IPS-NIHi11 (cell line): ENCODE measurements at regions not wholly inside any gene's neighbourhood (a gene's known extent, or its start where the extent isn't known, plus 50 kb on each side); places are given as distances from the start of the nearest gene placed in this dataset.

ENCODE experiments used
- DNase-seq: peaks from one replicate; pipeline ENCODE4 v3.0.0; 2012; ENCODE audit warnings: mixed read lengths, low spot score

DNA sequence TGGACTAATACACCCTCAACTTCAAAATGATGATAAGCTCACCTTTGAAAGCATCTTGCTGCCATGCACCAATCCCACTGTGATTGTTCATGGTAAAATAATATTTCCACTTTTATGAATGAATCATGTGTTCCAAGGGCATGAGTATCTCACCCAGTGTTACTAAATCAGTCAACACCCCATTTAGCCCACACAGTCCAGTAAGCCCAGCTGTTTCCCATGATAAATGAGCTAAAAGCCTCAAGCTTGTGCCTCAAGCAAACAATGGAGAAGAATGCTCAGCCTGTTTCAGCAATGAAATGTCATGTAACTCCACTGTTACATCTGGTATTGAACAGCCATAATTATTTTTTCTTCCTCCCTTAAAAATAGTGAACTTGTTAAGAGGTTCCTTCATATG is 442.5 kb downstream of the XPNPEP1 start:
- no peak for DNase-seq

DNA sequence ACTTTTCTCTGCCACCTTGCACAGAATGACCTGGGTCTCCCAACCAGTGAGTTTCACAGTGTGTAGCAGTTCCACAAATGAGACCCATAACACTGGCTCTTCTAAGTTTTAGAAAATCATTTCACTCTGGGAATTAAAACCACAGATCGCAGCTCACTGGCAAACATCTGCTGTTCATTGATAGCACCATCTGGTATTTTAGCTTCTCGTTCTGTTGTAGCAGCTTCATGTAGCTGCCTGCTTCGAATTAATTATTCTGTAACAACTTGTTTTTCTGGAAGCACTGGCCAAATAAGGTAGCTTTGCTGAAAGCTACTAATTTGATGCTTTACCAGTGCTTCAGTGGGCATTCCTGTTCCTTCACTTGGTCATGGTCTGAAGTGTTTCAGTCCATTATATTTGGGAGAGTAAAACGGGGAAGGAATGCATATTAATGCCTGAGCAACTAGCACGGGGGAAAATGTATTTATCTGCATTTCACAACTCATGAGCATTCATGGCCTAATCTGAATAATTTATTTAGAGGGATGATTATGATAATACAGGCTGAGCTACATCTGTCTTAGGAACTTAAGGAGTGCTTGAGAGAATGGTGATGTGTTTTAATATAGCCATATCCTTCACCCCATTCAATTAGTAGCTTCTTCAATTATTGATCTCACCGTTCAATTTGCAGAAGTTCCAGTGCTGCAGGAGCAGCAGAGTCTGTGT is 447.4 kb downstream of the XPNPEP1 start:
- DNase-seq = no peak

DNA sequence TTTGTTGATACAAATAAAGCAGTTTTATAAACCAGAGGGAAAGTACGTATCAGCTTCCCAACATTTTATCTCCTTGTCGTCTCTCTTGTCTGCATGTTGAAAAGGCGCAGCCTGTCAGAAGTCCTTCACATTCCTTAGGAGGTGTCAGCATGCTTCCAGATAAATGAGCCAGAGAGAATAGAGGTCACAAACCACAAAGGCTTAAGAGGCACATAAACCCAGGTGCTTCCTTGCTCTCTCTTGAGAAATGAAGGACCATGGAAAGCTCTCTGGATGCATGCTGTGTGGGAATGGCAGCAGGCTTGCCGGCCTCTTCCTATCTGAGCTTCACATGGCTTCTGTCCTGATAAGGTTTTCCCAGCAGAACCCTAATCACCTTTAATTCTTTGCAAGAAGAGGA is 448.5 kb downstream of the XPNPEP1 start:
- peak; percentile 38 for DNase-seq

DNA sequence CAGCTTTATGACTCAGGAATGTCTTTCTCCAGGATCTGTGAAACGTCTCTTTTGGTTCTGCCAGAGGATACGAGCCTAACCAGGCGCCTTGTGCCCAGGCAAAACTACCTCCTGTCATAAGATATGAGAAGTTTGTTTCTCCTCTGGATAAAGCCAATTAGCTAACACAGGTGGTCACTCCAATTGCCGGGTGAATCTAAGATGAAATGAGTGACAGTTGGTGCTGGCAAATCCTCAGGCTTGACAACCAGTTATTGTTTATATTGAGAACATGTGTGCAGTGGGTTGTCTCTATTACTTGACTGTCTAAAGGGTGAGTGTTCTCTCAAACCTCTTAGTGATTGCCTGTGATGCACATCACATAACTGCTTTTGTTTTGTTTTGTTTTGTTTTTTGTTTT is 449.1 kb downstream of the XPNPEP1 start:
- DNase-seq = no peak

DNA sequence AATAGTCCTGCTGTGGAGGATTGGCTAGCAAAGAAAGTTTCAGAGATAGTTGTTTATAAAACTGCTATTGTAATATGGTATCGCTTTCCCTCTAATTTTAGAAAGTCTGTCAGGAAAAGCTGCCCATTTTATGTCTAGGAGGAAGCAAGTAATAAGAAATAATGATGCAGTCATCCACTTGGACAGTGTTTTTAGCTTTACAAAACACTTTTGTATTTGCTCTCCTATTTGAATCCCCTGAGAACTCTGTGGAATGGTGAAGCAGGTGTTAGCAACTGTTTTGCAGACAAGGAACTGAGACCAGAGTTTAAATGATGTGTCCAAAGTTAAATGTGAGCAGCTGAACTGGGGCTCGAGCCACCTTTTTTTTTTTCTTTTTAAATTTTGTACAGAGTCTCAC is 455.8 kb downstream of the XPNPEP1 start:
- DNase-seq = no peak

DNA sequence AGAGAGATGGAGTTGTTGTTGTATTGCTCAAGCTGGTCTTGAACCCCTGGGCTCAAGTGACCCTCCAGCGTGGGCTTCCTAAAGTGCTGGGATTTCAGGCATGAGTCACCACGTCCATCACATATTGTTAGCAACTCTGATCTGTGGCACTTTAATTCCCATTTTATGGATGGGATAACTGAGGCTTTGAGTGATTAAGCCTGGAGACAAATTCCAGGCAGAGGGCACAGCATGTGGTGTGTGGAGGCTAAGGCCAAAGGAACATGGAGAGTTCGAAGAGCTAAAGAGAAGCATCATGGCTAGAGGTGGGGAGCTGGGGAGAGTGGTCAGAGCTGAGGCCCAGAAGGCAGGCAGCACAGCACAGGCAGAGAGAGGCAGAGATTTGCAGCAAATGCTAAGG is 458.4 kb downstream of the XPNPEP1 start:
- DNase-seq = no peak

DNA sequence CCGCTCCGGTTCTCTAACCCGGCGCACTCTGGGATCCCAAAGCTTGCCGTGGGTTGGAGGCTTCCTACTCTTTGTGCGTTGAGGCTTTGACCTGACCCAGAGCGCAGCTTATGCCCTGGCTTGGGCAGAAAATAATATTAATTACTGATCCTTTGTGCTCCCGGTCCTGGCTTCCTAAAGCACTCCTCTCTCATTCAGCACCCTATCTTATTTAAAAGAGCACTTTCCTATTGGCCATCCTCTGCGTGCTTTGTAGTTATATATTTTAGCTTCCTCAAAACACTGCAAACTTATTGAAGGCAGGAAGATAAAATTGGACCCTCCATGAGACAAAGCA is 466.0 kb downstream of the XPNPEP1 start:
- no peak for DNase-seq

DNA sequence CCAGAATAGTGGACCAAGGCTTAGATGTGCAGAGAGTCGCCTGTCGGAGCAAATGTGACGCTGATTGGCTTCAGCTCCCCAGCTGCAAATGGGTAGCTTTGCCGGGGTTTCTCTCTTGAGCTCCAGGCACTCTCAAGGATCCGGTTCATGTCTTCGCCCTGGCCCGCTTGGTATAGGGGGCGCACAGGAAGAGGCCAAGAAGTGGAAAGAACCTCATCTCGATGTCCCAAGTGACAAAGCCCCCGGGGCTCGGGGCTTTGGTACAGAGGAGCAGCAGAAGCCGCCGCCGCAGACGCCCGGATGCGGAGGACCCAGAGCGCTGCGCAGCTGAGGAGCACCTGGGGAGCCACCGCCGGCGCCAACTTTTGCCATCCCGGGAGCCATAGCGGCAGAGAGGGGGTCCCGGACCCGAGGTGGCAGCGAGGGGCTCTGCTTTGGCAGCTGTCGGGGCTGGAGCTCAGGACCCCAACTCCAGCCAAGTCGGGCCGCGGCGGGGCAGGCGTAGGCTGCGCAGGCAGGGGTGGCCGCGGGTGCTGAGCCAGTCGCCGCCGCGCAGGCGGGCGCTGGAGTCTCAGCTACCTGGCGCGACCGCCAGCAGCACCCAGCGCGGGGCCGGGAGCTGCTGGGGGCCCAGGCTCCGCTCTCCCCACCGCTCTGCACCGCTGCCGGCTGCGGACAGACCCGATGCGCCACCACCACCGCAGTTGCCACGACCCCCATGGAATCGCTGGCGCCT is 466.6 kb downstream of the XPNPEP1 start:
- DNase-seq = peak; percentile 63

DNA sequence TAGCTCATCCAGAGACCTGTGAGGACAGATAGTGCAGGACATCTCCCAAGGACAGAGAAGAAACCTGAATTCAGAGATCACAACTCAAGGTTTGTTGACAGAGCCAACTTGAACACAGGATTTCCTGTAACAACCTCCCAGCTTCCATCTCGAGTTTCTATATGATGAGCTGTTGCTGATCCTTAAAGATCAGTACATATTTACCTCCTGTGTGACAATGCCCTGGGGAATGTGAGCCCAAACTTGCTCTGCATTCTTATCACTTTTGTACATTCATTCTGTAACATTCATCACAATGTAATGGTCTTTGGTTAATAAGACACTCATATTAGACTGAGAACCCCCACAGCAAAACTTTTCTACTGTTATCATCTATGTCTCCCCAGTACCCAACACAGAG is 468.6 kb downstream of the XPNPEP1 start:
- no peak for DNase-seq

DNA sequence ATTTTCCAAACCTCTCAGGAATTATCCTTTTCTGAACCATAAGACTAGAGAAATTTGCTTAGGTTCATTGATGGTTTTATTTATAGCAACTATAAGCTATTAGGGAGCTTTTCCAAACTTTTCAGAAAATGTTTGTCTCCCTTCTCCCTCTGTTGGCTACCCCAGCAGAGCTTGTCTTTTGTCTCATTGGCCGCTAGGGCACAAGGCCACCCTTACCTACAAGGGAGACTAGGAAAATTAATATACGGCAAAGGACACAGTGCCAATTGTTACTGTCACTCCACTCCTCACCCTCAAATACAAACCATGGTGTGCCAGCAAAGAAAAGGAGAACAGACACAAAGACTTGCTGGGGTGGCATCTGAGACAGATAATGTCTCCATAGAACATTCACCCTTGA is 471.4 kb downstream of the XPNPEP1 start:
- no peak for DNase-seq

DNA sequence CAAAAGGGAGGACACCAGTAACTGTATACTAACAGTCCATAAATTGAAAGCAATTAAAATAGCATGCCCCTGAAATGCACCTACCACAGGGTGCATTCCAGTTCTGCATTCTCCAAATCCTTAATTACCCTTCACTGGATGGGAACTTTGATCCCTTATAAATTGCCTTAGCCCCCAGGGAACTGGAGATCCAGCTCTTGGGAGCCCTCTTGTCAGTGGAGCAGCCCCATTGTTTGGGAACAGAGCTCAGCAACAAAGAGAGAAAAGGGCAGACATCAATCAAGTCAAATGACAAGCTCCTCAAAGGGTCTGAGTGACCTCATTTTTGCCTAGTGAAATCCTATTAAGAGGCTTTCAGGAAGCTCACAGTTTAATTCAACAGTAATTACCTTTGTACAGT is 472.6 kb downstream of the XPNPEP1 start:
- DNase-seq = peak; percentile 18

DNA sequence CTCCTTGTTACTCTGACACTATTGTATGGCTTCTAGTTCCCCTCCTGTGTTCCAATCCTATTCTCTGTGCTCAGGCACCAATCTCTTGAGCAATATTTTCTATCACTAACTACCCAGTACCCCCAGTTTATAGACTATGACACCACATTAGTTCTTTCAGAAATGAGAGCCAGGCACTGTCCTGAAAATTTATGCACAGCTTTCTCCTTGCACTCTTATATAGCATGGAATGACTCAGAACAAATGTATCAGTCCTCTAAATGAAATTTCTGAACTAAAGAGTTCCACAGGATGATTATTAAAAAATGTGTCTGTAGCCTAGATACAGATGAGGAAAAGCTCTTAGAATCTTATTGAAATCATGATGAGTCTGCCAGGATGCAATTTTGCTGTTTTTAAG is 489.9 kb downstream of the XPNPEP1 start:
- no peak for DNase-seq

DNA sequence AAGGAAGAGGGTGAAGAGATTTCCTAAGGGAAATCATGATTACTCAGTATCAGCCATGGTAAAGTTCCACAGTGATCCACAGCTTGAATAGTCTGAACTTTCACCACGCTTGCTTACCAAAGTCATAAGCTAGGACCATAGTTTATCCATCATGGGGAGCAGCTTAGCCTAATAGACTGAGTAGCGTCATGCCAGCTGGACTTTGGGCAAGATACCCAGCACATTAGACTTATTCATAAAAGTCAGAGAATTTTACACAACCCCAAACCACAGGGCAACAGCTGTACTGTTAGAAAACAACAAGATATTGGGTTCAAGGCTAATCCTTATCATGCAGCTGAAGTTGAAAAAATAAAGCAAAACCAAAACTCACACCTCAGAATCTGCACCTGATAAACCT is 491.0 kb downstream of the XPNPEP1 start:
- DNase-seq = no peak

DNA sequence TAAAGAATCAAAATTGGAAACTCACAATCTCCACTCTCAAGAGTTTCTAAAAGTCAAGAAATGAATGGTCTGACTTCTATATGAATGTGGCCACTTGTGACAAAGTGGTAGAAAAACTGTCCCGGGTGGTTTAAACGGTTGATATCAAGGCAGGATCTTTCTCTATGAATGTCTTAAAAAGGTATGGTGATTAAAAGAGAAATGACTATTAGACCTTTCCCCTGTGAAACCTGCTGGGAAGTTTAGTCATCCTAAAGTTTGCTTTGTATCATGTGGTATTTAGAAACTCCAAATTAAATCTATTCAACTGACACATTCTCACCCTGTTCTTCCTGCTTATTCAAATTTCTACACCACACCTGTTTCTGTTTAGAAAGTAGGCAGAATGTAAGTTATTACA is 492.5 kb downstream of the XPNPEP1 start:
- no peak for DNase-seq

DNA sequence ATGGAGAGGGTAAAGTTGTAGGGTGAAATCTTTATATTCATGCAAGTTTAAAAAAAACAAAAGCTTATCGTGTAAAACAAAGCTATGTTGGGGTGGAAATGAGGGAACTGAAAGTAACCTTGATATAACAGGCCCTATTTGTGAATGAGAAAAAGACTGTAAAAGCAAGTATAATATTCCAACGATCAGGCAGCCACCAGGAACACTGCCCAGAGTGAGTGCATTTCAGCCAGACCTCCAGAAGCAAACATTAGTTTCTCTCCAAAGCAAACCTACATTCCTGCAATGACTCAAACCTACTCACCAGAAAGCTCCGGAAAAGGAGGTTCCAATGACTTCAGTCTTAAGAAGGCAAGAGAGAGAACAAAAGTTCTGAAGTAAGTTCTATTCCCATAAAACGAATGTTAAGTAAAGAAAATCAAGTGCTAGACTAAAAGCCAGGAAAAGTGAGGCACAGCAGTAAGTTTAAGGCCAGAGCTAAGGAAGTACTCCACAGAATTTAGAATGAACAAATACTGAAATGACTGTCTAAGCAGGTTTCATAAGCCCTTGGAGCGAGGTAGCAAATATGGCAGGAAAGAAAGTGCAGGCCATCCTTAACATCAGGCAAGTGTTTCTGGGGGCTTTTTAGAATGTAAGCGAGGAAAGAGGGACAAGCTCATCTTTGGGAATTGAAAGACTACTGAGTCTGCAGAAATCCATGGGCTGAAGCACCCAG is 493.1 kb downstream of the XPNPEP1 start:
- no peak for DNase-seq

DNA sequence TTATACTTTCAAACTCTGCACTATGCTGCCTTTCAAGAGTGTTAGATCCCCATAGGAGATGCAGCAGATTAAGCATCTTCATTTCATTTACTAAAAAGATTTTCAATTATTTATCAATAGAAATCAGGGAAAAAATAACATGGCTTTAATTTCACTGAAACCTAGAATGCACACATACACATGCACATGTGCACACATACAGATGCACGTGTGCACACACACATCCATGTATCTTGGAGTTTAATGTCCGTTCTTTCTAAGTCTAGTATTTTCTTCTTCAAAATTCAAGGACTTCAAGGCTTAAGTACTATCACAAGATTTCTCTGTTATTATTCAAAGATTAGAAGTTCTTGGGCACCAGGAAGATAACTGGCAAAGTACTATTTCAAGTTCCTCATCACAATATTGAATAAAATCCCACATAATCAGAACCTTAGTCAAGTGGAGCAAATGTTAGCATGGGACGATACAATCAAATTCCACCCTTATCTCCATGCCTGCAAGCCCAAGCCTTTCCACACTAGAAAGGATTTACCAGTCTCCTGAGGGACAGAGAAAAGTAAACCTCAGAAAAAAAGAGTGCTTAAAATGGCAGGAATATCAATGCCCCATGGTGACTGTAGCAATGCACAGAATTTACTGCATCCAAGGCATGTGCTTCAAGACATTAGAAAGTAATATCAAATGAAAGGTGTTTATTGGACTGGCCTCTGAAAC is 494.4 kb downstream of the XPNPEP1 start:
- DNase-seq = no peak

DNA sequence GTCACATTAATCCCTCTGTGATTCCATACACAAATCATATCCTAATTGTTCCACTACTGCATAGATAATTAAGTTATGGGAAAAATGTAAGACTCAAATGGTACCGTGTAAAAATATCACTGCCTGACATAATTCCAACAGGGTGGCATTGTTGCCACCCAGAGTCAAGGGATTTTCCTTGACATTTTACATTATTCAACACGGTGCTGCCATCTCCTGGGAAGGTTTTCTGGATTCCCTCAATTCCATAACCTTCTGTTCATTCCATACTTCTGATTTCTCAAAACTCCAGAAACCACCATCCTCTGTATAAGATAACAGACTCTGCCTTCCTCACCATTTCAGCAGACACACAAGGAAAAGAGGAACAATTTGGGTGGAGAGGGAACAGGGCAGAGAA is 495.9 kb downstream of the XPNPEP1 start:
- DNase-seq = no peak

DNA sequence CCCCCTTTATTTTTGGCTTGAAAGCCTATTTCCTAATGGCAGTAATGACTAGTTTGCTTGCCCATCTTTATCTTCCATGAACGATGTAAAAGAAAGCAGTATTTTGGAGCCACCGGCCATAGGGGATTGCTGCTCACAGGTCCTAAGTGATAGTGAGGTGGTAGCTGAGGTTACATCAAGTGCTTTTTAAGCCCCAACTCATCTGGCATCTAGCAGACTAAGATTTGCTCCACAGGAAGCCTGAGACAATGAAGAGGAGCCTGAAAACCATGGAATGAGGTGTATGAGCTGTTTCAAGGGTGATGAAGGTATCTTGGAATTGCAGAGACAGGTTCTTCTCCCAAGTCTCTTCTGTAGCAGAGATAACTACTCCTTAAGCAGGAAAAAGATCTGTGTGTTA is 496.3 kb downstream of the XPNPEP1 start:
- DNase-seq = no peak

DNA sequence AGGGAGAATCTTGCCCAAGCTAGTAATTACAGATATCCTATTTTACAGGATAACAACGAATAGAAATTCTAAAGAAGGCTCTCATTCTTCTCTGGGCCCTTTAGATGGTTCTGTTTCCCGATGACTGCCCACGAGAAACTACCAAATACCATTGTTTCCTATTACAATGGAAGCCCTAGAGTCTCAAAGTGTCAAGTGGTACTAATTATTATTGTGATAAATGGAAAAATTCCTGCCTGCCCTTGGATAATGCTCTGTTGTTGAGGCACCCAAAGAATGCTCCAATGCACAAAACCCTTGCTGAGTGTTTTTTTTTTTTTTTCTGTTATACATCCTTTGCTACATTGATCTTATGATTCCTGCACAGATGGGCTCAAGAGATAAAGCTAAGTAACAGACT is 504.5 kb downstream of the XPNPEP1 start:
- no peak for DNase-seq

DNA sequence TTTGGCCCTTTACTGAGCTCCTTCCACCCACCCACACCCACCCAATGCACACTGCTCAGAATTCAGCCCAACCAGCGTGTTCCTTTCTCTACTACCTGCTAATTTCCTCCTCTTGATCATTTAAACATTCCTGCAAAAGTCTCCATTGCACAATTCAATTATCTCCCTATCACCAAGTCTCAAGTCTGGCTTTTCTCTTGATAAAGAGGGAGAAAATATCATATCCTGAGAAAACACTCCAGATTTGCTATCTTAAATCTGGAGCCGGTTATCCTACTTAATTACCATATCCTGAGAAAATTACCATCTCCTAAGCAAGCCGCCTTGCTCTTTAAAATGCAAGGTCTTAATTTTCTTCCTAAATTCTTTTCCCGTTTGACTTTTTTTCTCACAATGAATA is 505.5 kb downstream of the XPNPEP1 start:
- DNase-seq = no peak

DNA sequence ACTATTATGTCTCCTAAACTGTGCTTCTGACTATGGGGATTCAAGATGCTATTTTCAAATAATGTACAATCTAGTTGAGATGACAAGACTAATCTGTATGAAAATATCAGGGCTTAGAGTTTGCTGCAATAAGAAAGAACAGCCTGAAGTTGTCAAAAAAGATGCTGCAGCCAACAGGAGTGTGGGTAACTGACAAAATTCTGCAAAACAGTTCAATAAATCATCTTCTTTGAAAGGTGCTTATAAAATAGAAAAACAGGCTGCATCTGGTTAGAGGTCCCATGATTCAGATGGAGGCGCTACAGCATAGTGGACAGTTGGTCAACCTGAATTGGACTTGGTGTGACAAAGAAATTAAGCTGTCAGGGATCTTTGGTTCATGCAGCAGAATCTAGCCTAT is 511.0 kb downstream of the XPNPEP1 start:
- DNase-seq = no peak

DNA sequence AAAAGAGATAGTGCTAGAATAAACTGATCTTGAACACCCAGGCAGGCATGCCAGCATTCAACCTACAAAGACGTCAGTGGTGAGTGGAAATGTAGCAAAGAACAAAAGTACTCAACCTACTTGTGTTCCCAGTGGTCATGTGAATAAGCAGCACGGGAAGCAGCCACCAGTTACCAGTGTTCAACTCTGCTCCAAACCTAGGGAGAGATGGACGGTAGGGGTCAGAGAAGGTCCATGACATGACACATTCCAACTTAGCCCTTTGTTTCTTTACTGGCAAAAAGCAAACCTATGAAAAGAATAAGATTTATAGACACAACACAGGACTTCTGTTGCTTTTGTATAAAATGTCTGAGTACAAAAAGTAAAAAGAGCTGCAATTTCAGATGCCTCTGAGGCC is 511.4 kb downstream of the XPNPEP1 start:
- no peak for DNase-seq

DNA sequence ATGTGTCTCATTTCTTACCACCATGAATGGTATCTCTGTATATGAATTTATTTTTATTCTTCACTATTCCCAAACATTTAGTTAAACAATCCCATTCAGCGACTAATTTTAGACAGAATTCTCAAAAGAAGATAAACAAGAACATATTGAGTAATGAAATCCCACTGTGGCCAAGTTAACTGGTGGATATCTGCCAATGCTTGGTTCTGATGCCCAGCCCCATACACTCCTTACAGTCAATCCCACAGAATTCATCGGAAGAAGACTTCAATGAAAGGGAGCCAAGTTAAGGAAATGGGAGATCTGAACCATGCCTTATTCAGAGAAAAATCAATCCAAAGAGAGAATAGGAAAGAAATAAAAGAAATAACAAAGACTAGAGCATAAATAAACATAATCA is 518.0 kb downstream of the XPNPEP1 start:
- no peak for DNase-seq
